ENCODE measurements at regions not wholly inside any gene's neighbourhood (a gene's known extent, or its start where the extent isn't known, plus 50 kb on each side); places are given as distances from the start of the nearest gene placed in this dataset.
A peak's percentile ranks its signal among the peaks of the same experiment; 100 is the strongest.
"Not testable (repeated sequence)": the region's sequence is repeated elsewhere in the genome, so short reads cannot be mapped to it uniquely, and the experiment has no call there.

- DNase-seq (ENCODE audit: low read depth): no peak
- in situ Hi-C loops (cut with HindIII; ENCODE audit: low pct_unique_long_range_greater_than_20kb, low sequenced_read_pairs): no loop called here
Measured at GRCh38 chr6:153984811-153985210, 54.2 kb upstream of the OPRM1 start.

- no peak for DNase-seq (ENCODE audit: low read depth)
- in situ Hi-C loops (cut with HindIII; ENCODE audit: low pct_unique_long_range_greater_than_20kb, low sequenced_read_pairs): no loop called here
Measured at GRCh38 chr6:153980171-153980570, 58.9 kb upstream of the OPRM1 start.

- in situ Hi-C loops (cut with HindIII; ENCODE audit: low pct_unique_long_range_greater_than_20kb, low sequenced_read_pairs); DNase-seq (ENCODE audit: low read depth): not testable (repeated sequence)
Measured at GRCh38 chr6:153978911-153979548, 60.0 kb upstream of the OPRM1 start.

GRCh38 chr6:153976921-153977693 is 61.9 kb upstream of the OPRM1 start:
- in situ Hi-C loops (cut with HindIII; ENCODE audit: low pct_unique_long_range_greater_than_20kb, low sequenced_read_pairs): no loop called here

GRCh38 chr6:153966001-153966400 is 73.0 kb upstream of the OPRM1 start:
- DNase-seq (ENCODE audit: low read depth): peak; percentile 41
- in situ Hi-C loops (cut with HindIII; ENCODE audit: low pct_unique_long_range_greater_than_20kb, low sequenced_read_pairs): no loop called here

More at GRCh38 chr6:153976921-153977693, 61.9 kb upstream of the OPRM1 start:
- no peak for DNase-seq (ENCODE audit: low read depth)

- in situ Hi-C loops (cut with HindIII; ENCODE audit: low pct_unique_long_range_greater_than_20kb, low sequenced_read_pairs): no loop called here
- no peak for DNase-seq (ENCODE audit: low read depth)
Measured at GRCh38 chr6:153963352-153963751, 75.7 kb upstream of the OPRM1 start.

- in situ Hi-C loops (cut with HindIII; ENCODE audit: low pct_unique_long_range_greater_than_20kb, low sequenced_read_pairs): no loop called here
- DNase-seq (ENCODE audit: low read depth): no peak
Measured at GRCh38 chr6:153962555-153962954, 76.5 kb upstream of the OPRM1 start.

GRCh38 chr6:153960741-153961140 is 78.3 kb upstream of the OPRM1 start:
- DNase-seq (ENCODE audit: low read depth): no peak
- in situ Hi-C loops (cut with HindIII; ENCODE audit: low pct_unique_long_range_greater_than_20kb, low sequenced_read_pairs): no loop called here

GRCh38 chr6:153960281-153960680 is 78.8 kb upstream of the OPRM1 start:
- in situ Hi-C loops (cut with HindIII; ENCODE audit: low pct_unique_long_range_greater_than_20kb, low sequenced_read_pairs): no loop called here
- no peak for DNase-seq (ENCODE audit: low read depth)

GRCh38 chr6:153959276-153959675 is 79.8 kb upstream of the OPRM1 start:
- in situ Hi-C loops (cut with HindIII; ENCODE audit: low pct_unique_long_range_greater_than_20kb, low sequenced_read_pairs): no loop called here
- DNase-seq (ENCODE audit: low read depth): no peak

GRCh38 chr6:153958860-153959259 is 80.2 kb upstream of the OPRM1 start:
- in situ Hi-C loops (cut with HindIII; ENCODE audit: low pct_unique_long_range_greater_than_20kb, low sequenced_read_pairs): no loop called here
- DNase-seq (ENCODE audit: low read depth): no peak

- in situ Hi-C loops (cut with HindIII; ENCODE audit: low pct_unique_long_range_greater_than_20kb, low sequenced_read_pairs): no loop called here
Measured at GRCh38 chr6:153957394-153957793, 81.6 kb upstream of the OPRM1 start.

GRCh38 chr6:153956808-153957207 is 82.2 kb upstream of the OPRM1 start:
- in situ Hi-C loops (cut with HindIII; ENCODE audit: low pct_unique_long_range_greater_than_20kb, low sequenced_read_pairs): no loop called here
- no peak for DNase-seq (ENCODE audit: low read depth)

More at GRCh38 chr6:153957394-153957793, 81.6 kb upstream of the OPRM1 start:
- no peak for DNase-seq (ENCODE audit: low read depth)

- in situ Hi-C loops (cut with HindIII; ENCODE audit: low pct_unique_long_range_greater_than_20kb, low sequenced_read_pairs): no loop called here
- DNase-seq (ENCODE audit: low read depth): no peak
Measured at GRCh38 chr6:153949616-153950015, 89.4 kb upstream of the OPRM1 start.

GRCh38 chr6:153947808-153948447 is 91.1 kb upstream of the OPRM1 start:
- peak; percentile 29 for DNase-seq (ENCODE audit: low read depth)
- in situ Hi-C loops (cut with HindIII; ENCODE audit: low pct_unique_long_range_greater_than_20kb, low sequenced_read_pairs): no loop called here

GRCh38 chr6:153944201-153944600 is 94.8 kb upstream of the OPRM1 start:
- DNase-seq (ENCODE audit: low read depth): no peak
- in situ Hi-C loops (cut with HindIII; ENCODE audit: low pct_unique_long_range_greater_than_20kb, low sequenced_read_pairs): no loop called here

- DNase-seq (ENCODE audit: low read depth): no peak
- in situ Hi-C loops (cut with HindIII; ENCODE audit: low pct_unique_long_range_greater_than_20kb, low sequenced_read_pairs): no loop called here
Measured at GRCh38 chr6:153942361-153942760, 96.7 kb upstream of the OPRM1 start.

GRCh38 chr6:153941768-153942167 is 97.3 kb upstream of the OPRM1 start:
- peak; percentile 22 for DNase-seq (ENCODE audit: low read depth)

GRCh38 chr6:153938876-153939275 is 100.2 kb upstream of the OPRM1 start:
- in situ Hi-C loops (cut with HindIII; ENCODE audit: low pct_unique_long_range_greater_than_20kb, low sequenced_read_pairs): no loop called here
- no peak for DNase-seq (ENCODE audit: low read depth)

More at GRCh38 chr6:153941768-153942167, 97.3 kb upstream of the OPRM1 start:
- in situ Hi-C loops (cut with HindIII; ENCODE audit: low pct_unique_long_range_greater_than_20kb, low sequenced_read_pairs): no loop called here

Measured in Caki2 (cell line).